Left hindlimb (tissue), 1 donor: ENCODE measurements at regions not wholly inside any gene's neighbourhood (a gene's known extent, or its start where the extent isn't known, plus 50 kb on each side); places are given as distances from the start of the nearest gene placed in this dataset.

Experiments
- DNase-seq: peaks from one replicate; pipeline ENCODE4 v3.0.0-alpha.2; 2018

DNA sequence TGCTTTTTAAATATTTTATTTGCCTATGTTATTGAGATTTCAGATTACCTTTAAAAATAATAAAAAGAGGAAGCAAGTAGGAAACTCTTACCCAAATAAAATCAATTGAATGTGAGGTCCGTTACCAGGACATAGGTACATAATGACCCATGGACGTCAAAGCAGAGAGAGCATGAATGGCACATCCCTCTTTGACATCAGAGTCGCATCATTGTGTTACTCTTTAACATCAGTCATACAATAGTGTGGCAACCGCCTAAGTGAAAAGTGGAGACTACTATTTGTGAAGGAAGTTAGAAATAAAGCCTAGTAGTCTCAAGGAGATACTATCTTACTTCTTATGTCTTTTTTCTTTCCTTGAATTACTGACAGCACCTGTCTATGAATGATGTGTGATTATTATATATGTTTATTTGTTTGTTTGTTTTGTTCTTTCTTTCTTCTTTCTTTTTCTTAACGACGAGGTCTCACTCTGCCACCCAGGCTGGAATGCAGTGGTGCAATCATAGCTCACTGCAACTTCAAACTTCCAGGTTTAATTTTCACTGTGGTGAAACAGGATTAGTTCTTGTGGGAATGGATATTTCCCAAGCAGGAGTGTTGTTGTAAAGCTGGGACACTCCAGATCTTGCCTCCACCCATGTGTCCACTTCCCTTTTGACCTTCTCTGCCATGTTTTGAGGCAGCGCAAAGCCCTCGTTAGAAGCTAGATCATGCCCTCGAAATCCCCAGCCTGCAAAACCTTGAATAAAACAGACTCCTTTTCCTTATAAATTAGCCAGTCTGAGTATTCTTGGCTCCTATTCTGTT is 407.2 kb upstream of the NETO1 start:
- no peak for DNase-seq

- no peak for DNase-seq
Measured at GRCh38 chr18:73270920-73271634, 403.3 kb upstream of the NETO1 start.

DNA sequence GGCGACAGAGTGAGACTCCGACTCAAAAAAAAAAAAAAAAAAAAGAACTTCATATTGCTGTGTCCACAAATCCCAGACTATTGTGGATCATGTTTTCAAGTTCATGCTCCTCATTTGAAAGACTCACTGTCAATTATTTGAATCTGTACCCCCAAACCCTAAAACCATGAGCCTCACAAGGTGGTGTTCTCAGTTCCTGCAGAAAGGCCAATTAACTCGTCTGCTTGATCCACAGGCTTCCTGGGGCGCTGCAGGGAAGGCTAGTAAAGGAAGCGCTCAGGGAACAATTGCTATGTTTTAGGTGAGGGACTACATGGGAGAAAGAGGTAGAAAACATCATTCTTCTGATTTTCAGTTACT is 396.8 kb upstream of the NETO1 start:
- no peak for DNase-seq

DNA sequence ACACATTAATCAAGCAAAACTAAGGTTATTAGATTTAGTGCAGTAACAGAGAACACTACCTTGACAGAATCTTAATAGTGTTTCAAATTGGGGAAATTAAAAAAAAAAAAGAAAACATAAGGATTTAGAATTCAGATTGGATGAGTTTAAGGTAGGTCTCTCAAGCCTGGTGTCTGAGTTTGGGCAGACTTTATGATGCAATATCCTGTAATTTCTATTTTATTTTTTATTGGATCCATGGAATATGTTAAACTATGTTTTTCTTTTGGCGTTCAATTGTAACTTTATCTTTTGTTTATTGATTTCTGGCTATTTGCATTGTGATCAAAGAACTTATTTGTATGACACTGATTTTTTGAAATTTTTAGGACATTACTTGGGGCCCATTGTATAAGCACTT is 394.1 kb upstream of the NETO1 start:
- no peak for DNase-seq

- DNase-seq: no peak
Measured at GRCh38 chr18:73261243-73261642, 393.5 kb upstream of the NETO1 start.

DNA sequence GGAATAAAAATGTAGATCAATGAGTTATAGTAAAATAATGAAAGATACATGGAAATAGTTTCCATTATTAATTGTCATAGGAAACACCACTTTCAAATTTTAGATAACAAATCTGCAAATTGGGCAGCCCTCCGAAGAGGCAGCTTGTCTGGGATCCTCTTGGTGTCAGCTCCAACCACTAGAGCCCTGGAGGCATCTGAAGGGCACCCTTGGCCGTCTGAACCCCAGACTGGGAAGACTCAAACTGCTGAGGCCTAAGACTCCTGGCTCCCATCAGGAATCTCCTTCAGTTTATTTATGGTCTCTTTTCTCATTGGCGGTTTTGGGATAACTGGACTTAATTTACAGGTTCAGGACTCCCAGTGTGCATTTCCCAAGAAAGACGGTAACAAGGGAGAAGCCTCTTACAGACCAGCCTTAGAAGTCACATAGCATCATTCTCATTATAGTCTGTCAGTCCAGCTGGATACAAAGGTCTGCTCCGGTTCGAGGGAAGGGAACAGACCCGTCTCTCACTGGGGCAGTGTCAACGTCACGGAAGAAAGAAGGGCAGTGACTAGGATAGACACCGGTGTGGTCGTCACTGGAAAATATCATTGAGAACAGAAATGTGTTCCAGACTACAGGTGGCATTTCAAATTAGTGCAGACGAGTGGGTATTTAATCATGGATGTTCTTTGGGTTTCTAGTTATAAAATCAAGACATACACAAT is 390.7 kb upstream of the NETO1 start:
- no peak for DNase-seq

- DNase-seq: no peak
Measured at GRCh38 chr18:73254564-73254963, 386.8 kb upstream of the NETO1 start.

GRCh38 chr18:73249030-73249429 is 381.2 kb upstream of the NETO1 start:
- no peak for DNase-seq

DNA sequence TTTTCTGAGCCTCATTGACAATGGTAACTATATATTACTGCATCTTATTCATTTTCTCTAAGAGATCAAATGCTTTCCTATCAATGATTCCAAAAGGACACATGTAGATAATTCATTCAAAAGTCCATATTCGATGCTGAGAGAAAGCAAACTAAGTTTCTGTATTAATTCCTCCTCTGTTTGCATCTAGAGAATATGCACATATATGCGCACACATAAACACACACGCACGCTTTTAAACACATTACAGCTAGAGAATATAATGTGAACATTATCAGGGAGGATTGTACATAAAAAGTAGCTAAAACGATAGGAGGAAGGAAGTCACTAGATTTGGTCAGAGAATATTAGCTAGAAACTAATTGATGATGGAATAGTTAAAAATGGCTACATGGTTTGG is 379.0 kb upstream of the NETO1 start:
- DNase-seq: no peak

DNA sequence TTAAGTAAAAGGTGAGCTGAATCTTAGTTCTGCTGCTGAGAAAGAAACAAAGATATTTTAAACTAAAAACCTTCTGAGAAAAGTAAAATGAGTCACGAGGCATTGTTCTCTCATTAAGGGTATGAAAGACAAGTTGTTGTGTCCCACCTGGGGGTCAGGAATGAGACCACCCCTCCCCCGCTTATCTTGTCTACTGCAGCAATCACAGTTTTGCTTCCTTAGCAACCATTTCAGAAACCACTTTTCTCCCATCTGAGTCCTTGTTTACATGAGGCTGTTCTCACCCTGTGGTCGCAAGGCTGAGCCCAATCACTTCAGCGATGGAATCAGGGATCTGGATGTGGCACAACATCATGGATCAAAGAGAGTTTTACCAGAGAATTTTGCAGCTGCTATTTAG is 377.6 kb upstream of the NETO1 start:
- DNase-seq: no peak

- DNase-seq: no peak
Measured at GRCh38 chr18:73244401-73244800, 376.6 kb upstream of the NETO1 start.

DNA sequence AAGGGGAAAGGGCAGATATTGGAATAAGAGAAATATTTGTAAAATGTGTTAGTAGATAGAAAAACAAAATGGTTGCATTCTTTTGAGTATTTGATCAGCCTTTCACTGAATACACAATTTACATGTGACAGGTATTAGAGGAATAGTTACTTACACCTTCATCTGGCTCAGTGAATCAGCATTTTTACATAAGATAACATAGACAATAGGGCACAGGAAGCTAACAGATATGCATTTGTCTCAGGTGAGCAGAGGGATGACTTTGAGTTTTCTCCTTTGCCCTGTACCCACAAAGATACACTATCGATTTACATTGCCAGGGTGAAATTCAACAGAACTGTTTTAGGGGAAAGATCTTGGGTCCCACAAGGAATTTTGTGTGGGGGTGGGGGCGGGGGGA is 373.1 kb upstream of the NETO1 start:
- DNase-seq: no peak

DNA sequence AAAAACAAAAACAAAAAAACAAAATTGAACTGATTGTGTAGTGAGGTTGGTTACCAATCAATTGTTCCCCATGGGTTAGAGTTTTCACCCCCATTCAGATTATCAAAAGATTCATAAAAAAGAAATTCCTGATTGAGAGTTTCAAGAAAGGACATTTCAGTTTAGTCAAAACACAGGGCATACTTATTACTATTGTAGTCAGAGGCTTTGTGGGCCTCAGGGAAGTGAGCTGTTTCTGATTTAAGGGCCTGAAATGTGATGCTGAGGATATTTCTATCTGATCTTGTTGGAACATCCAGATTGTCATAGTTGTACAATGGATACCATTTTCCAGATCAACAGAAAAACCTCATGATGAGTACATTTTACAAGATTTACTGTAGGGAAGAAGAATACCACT is 368.1 kb upstream of the NETO1 start:
- no peak for DNase-seq

DNA sequence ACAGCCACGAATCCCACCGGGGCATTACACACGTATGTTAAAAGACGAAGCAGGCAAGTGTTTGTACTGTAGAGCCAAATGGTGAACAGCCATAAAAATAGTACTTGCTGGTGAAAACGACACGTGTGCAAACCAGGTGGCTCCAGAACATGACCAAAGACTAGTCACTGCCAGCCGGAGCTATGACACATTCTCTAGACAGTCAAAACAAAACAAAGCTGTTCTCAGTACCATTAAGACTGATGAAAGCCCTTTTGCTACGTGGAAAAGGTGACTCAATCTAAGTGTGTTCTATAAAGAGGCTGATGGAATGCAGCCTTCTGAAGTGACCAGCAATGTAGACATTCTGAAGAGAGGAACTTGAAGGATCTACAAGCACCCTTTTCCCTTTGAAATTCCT is 367.7 kb upstream of the NETO1 start:
- DNase-seq: no peak

DNA sequence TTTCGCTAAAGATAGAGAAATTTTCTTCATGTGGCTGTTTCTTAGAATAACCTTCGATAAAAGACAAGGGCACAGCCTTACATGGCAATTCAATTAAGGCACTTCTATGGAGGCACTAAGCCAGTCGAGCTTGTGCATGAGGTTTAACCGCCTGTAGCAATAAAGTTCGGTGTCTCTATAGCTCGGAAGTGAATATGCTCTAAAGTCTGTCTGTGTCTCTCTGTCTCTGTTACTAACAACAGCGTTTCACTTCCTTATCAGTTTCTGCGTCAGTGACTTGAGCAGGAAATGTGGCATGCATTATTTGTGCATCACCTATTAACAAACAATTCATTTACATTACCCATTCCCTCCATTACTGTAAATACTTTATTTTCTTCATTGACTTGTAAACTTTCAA is 365.1 kb upstream of the NETO1 start:
- DNase-seq: no peak

- no peak for DNase-seq
Measured at GRCh38 chr18:73220663-73221062, 352.9 kb upstream of the NETO1 start.

GRCh38 chr18:73218293-73218692 is 350.5 kb upstream of the NETO1 start:
- DNase-seq: no peak

GRCh38 chr18:73214970-73215369 is 347.2 kb upstream of the NETO1 start:
- DNase-seq: no peak

DNA sequence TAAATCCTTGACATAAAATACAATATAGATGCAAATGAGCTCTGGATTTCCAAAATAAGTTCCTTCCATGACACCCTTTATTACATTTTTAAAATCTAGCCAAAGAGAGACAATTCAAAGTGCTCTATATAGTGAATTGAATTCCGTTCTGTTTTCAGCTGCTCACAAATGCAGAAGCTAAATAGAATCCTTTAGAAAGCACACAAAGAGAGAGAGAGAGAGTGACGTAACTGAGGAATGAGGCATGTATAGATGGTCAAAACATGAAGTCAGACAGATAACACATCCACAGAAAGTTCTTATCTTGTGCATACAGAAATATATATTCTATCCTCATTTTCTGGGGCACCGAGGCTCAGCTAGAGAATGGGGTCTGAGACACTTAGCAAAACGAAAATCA is 344.7 kb upstream of the NETO1 start:
- DNase-seq: no peak

- DNase-seq: no peak
Measured at GRCh38 chr18:73201940-73202339, 334.2 kb upstream of the NETO1 start.

- no peak for DNase-seq
Measured at GRCh38 chr18:73199151-73199550, 331.4 kb upstream of the NETO1 start.

DNA sequence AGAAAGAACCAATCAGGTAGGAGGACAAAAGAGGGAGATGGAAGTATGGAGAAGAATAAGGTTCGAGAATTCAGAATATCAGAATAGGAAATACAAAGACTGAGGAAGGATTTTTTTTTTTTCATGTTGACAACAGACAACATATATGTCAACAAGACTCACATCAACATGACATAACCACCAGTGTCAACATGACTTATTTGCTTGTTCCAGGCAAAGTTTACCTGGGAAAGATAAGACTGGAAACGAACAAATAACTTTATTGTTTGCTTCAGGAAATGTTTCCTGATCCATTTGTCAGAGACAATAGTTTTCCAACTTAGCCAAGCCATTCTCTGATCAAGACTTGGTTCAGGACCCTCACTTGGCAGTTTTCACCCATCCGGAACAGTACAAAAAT is 321.9 kb upstream of the NETO1 start:
- DNase-seq: no peak

DNA sequence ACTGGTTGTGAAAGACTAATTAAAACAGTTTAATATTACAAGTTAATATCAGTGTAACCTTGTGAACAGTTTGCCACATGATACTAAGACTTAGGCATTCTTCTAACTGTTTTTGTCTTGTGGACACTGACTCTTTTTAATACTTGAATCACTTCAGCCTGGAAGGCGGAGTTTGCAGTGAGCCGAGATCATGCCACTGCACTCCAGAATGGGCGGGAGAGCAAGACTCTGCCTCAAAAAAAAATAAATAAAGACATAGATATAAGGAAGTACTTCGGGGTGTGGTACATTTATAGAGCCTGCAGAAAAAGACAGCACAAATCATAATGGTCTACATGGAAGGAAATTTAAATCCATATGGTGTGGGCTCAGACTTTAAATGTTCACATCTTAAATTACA is 300.4 kb upstream of the NETO1 start:
- no peak for DNase-seq

DNA sequence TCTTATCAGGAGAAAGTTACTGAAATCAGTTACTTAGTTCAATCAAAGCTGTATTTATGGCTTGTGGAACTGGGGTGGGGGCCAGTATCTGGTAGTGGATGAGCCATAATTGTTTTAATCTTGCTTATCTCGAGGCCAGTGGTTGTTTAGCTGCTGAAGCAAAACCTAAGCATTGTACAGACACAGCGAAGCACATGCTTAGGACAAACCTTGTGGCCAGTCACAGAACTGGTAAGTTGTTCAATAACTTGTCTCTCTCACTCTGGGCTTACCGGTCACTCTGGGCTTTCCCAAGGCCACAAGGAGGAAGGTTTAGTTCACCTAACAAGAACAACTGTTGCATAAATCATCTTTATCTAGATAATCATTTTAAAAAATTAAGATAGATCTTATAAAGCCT is 296.6 kb upstream of the NETO1 start:
- DNase-seq: no peak
